GM23338 (cell line): ENCODE measurements at regions not wholly inside any gene's neighbourhood (a gene's known extent, or its start where the extent isn't known, plus 50 kb on each side); places are given as distances from the start of the nearest gene placed in this dataset.

Experiments used
- ATAC-seq: fragments of 200-7000 bp; cut with Tn5 transposase; 3 replicates; pipeline ENCODE4 v1.9.1; 2020
- DNase-seq: peaks from one replicate; pipeline ENCODE4 v3.0.0-alpha.2; 2015; ENCODE audit warnings: low spot score
- H2AFZ ChIP-seq: fragments of 200-600 bp; sonication (generic); 2 replicates; pipeline ENCODE4 v1.8.0; 2016; ENCODE audit warnings: antibody characterized with exemption, mild to moderate bottlenecking, moderate library complexity
- H3F3A ChIP-seq: fragments of 200-600 bp; sonication (generic); replicated peaks from 2 replicates; pipeline ENCODE4 v1.8.0; 2017; ENCODE audit warnings: antibody characterized with exemption, mixed run types, low read depth
- H3K27ac ChIP-seq: fragments of 200-600 bp; sonication (generic); 2 replicates; pipeline ENCODE4 v1.6.1; 2016; ENCODE audit warnings: low read depth
- H3K27me3 ChIP-seq: fragments of 200-600 bp; sonication (generic); 2 replicates; pipeline ENCODE4 v1.8.0; 2016; ENCODE audit warnings: mild to moderate bottlenecking, mixed run types, moderate library complexity; ENCODE audit not compliant: insufficient read depth
- H3K36me3 ChIP-seq: fragments of 200-600 bp; sonication (generic); 2 replicates; pipeline ENCODE4 v1.8.0; 2016; ENCODE audit warnings: mild to moderate bottlenecking; ENCODE audit not compliant: insufficient read depth
- H3K4me1 ChIP-seq: fragments of 200-600 bp; sonication (generic); 2 replicates; pipeline ENCODE4 v1.8.0; 2016; ENCODE audit warnings: mild to moderate bottlenecking, moderate library complexity; ENCODE audit not compliant: insufficient read depth
- H3K4me2 ChIP-seq: fragments of 200-600 bp; sonication (generic); 2 replicates; pipeline ENCODE4 v1.7.1; 2017; ENCODE audit warnings: mixed run types
- H3K4me3 ChIP-seq: fragments of 200-600 bp; sonication (generic); 2 replicates; pipeline ENCODE4 v1.6.1; 2016; ENCODE audit warnings: mixed run types
- H3K79me2 ChIP-seq: fragments of 200-600 bp; sonication (generic); replicated peaks from 2 replicates; pipeline ENCODE4 v1.8.0; 2017; ENCODE audit warnings: mild to moderate bottlenecking; ENCODE audit not compliant: insufficient read depth
- H3K9me2 ChIP-seq: fragments of 200-600 bp; sonication (generic); 2 replicates; pipeline ENCODE4 v1.8.0; 2017; ENCODE audit not compliant: insufficient read depth
- H4K20me1 ChIP-seq: fragments of 200-600 bp; sonication (generic); replicated peaks from 2 replicates; pipeline ENCODE4 v1.8.0; 2017; ENCODE audit warnings: mild to moderate bottlenecking; ENCODE audit not compliant: insufficient read depth
- H3K27ac Mint-ChIP-seq: 2 replicates; pipeline ENCODE4 v1.8.0; 2020; ENCODE audit warnings: inconsistent platforms, mild to moderate bottlenecking, moderate library complexity, mixed read lengths
- H3K27me3 Mint-ChIP-seq: 3 replicates; pipeline ENCODE4 v1.8.0; 2022; ENCODE audit warnings: low read depth, mild to moderate bottlenecking, moderate library complexity, mixed read lengths, inconsistent platforms; ENCODE audit not compliant: insufficient read depth, poor library complexity
- H3K36me3 Mint-ChIP-seq: 3 replicates; pipeline ENCODE4 v1.8.0; 2021; ENCODE audit warnings: low read depth, mild to moderate bottlenecking, inconsistent platforms, moderate library complexity, mixed read lengths
- H3K4me1 Mint-ChIP-seq: 3 replicates; pipeline ENCODE4 v1.8.0; 2020; ENCODE audit warnings: mild to moderate bottlenecking, inconsistent platforms, mixed read lengths
- H3K4me3 Mint-ChIP-seq: 3 replicates; pipeline ENCODE4 v1.8.0; 2021; ENCODE audit warnings: moderate library complexity, mild to moderate bottlenecking, inconsistent platforms, mixed read lengths
- H3K9me3 Mint-ChIP-seq: 3 replicates; pipeline ENCODE4 v1.8.0; 2020; ENCODE audit warnings: moderate library complexity, mild to moderate bottlenecking, inconsistent platforms, mixed read lengths
- CREB1 ChIP-seq: fragments of 250-450 bp; sonication (Bioruptor Pico); IDR thresholded peaks from 2 replicates; pipeline ENCODE4 v1.5.0; 2020; ENCODE audit warnings: low read depth, mild to moderate bottlenecking, moderate library complexity
- CTCF ChIP-seq, 2 experiments: fragments of 200-600 bp in 1 of 2; sonication (generic) in 1 of 2; conservative IDR thresholded peaks; 2 replicates each; pipeline versions ENCODE4 v1.5.1 to v1.6.1; 2016 to 2017; ENCODE audit warnings: antibody characterized with exemption in 2 of 2, low read depth in 2 of 2, mild to moderate bottlenecking in 2 of 2, moderate library complexity in 1 of 2
- ETS1 ChIP-seq: IDR thresholded peaks from 2 replicates; pipeline ENCODE4 v1.6.1; 2016; ENCODE audit warnings: antibody characterized with exemption
- EZH2 ChIP-seq: fragments of 200-600 bp; sonication (generic); IDR thresholded peaks from one replicate; pipeline ENCODE4 v1.8.0; 2017; ENCODE audit warnings: antibody characterized with exemption, mild to moderate bottlenecking, low read depth; ENCODE audit not compliant: unreplicated experiment
- EZH2phosphoT487 ChIP-seq: fragments of 200-600 bp; sonication (generic); IDR thresholded peaks from one replicate; pipeline ENCODE4 v1.8.1; 2018; ENCODE audit warnings: antibody characterized with exemption; ENCODE audit not compliant: unreplicated experiment
- JUNB ChIP-seq: IDR thresholded peaks from one replicate; pipeline ENCODE4 v1.6.1; 2016; ENCODE audit warnings: antibody characterized with exemption; ENCODE audit not compliant: unreplicated experiment
- NANOG ChIP-seq: IDR thresholded peaks from 2 replicates; pipeline ENCODE4 v1.6.1; 2016; ENCODE audit warnings: antibody characterized with exemption, borderline replicate concordance
- POLR2AphosphoS5 ChIP-seq: IDR thresholded peaks from 2 replicates; pipeline ENCODE4 v1.6.1; 2016; ENCODE audit warnings: antibody characterized with exemption, low read depth
- REST ChIP-seq: IDR thresholded peaks from one replicate; pipeline ENCODE4 v1.6.1; 2018; ENCODE audit warnings: antibody characterized with exemption; ENCODE audit not compliant: unreplicated experiment
- STAT1 ChIP-seq: IDR thresholded peaks from one replicate; pipeline ENCODE4 v1.6.1; 2016; ENCODE audit warnings: antibody characterized with exemption; ENCODE audit not compliant: unreplicated experiment
- ZNF114 ChIP-seq: fragments of 250-450 bp; sonication (Bioruptor Pico); IDR thresholded peaks from 2 replicates; pipeline ENCODE4 v1.5.0; 2020; ENCODE audit warnings: mild to moderate bottlenecking, moderate library complexity
- ZNF331 ChIP-seq: fragments of 250-450 bp; sonication (Bioruptor Pico); IDR thresholded peaks from 2 replicates; pipeline ENCODE4 v1.5.0; 2020; ENCODE audit warnings: low read depth, mild to moderate bottlenecking, moderate library complexity
- ZNF462 ChIP-seq: fragments of 250-450 bp; sonication (Bioruptor Pico); IDR thresholded peaks from 2 replicates; pipeline ENCODE4 v1.5.0; 2020; ENCODE audit warnings: mild to moderate bottlenecking, moderate library complexity

- ATAC-seq, result no peak
- H3K9me3 Mint-ChIP-seq, result peaks cover 11% of the 10 kb centered on the region
- TF ChIP-seq REST (no peak), NANOG (no peak), EZH2 (no peak), STAT1 (no peak), JUNB (no peak), CTCF (conservative IDR thresholded peaks at IDR 0.05; ENCODE audit: low read depth in 2 of 2) (no peak), EZH2phosphoT487 (no peak), ZNF462 (no peak), ETS1 (no peak), CREB1 (CRISPR knock-in tag) (no peak), ZNF331 (no peak), ZNF114 (CRISPR knock-in tag) (no peak), POLR2AphosphoS5 (no peak)
Measured at GRCh38 chr7:35971133-35971891, 170.5 kb downstream of the SEPTIN7 start.

More at GRCh38 chr7:35971133-35971891, 170.5 kb downstream of the SEPTIN7 start:
- H3K4me2 ChIP-seq, result no peak overlapping the region
- H3K36me3 ChIP-seq, result no peaks in the 10 kb centered on the region
- no peak overlapping the region for H3K27ac ChIP-seq
- H3K27me3 ChIP-seq, result no peaks in the 10 kb centered on the region
- no peak overlapping the region for H3K27ac Mint-ChIP-seq
- no peak overlapping the region for H3K4me3 Mint-ChIP-seq
- peaks cover 4% of the 10 kb centered on the region for H3K27me3 Mint-ChIP-seq
- no peak overlapping the region for H3K4me3 ChIP-seq
- no peaks in the 10 kb centered on the region for H3K4me1 ChIP-seq
- no peaks in the 10 kb centered on the region for H3K79me2 ChIP-seq
- no peaks in the 10 kb centered on the region for H3K9me2 ChIP-seq
- peaks cover 1% of the 10 kb centered on the region; the same call in 2 of the 3 replicates for H3K4me1 Mint-ChIP-seq
- no peaks in the 10 kb centered on the region for H4K20me1 ChIP-seq
- DNase-seq, result no peak
- H2AFZ ChIP-seq, result no peak overlapping the region
- H3K36me3 Mint-ChIP-seq, result peaks cover 5% of the 10 kb centered on the region
- no peaks in the 10 kb centered on the region for H3F3A ChIP-seq
